Stimulated activated CD8-positive, alpha-beta memory T cell treated with anti-CD3 and anti-CD28 coated beads, Interleukin-12 subunit alpha, Interleukin-12 subunit beta, amount 100 ng/mL, for 1 hour (primary cell): ENCODE measurements at regions not wholly inside any gene's neighbourhood (a gene's known extent, or its start where the extent isn't known, plus 50 kb on each side); places are given as distances from the start of the nearest gene placed in this dataset.

Experiments used
- DNase-seq: peaks from one replicate; pipeline ENCODE4 v3.0.0-alpha.2; 2020; ENCODE audit warnings: low read depth

- no peak for DNase-seq
Measured at GRCh38 chr6:26197933-26198721, 110.9 kb downstream of the HFE start.

GRCh38 chr6:26198722-26199056 lies 111.5 kb downstream of the HFE start:
- DNase-seq: no peak

GRCh38 chr6:26199057-26199772 lies 112.0 kb downstream of the HFE start:
- DNase-seq: peak; percentile 48

- DNase-seq: no peak
Measured at GRCh38 chr6:26199773-26200764, 112.8 kb downstream of the HFE start.

- no peak for DNase-seq
Measured at GRCh38 chr6:26200918-26201721, 113.9 kb downstream of the HFE start.

- no peak for DNase-seq
Measured at GRCh38 chr6:26202201-26202611, 115.0 kb downstream of the HFE start.

- no peak for DNase-seq
Measured at GRCh38 chr6:26202811-26203583, 115.8 kb downstream of the HFE start.

- DNase-seq: peak; percentile 73
Measured at GRCh38 chr6:26204332-26205160, 117.3 kb downstream of the HFE start.

GRCh38 chr6:26205161-26205624 lies 118.0 kb downstream of the HFE start:
- peak; percentile 70 for DNase-seq

- no peak for DNase-seq
Measured at GRCh38 chr6:26205625-26206574, 118.7 kb downstream of the HFE start.

- no peak for DNase-seq
Measured at GRCh38 chr6:26206868-26207801, 119.9 kb downstream of the HFE start.

- DNase-seq: no peak
Measured at GRCh38 chr6:26211963-26212362, 124.7 kb downstream of the HFE start.

GRCh38 chr6:26213334-26214075 lies 126.3 kb downstream of the HFE start:
- DNase-seq: no peak

GRCh38 chr6:26214803-26215584 lies 127.8 kb downstream of the HFE start:
- no peak for DNase-seq

- DNase-seq: no peak
Measured at GRCh38 chr6:26215585-26216358, 128.5 kb downstream of the HFE start.
